ENCODE measurements at regions not wholly inside any gene's neighbourhood (a gene's known extent, or its start where the extent isn't known, plus 50 kb on each side); places are given as distances from the start of the nearest gene placed in this dataset.

DNA sequence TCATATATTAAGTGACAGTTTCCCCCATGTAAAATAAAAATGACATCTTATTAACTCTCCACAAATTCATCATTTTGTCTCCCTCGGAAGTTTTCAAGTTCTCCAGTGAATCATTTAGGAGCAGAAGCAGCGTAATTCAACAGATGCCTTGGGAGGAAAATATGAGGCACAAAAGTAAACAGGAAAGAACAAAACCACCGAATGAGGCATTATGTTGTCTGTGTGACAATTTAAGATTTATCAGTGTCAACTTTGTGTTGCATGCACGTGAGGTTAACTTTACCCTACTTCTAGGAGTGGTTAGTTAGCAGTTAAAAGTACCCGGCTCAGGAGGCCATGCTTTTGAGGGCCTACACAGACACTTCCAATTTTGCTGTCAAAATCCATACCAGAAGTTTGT lies 258.6 kb downstream of the IPO8 start:
- no peak for DNase-seq (ENCODE audit: low spot score)
- TF ChIP-seq, protein P1, sequence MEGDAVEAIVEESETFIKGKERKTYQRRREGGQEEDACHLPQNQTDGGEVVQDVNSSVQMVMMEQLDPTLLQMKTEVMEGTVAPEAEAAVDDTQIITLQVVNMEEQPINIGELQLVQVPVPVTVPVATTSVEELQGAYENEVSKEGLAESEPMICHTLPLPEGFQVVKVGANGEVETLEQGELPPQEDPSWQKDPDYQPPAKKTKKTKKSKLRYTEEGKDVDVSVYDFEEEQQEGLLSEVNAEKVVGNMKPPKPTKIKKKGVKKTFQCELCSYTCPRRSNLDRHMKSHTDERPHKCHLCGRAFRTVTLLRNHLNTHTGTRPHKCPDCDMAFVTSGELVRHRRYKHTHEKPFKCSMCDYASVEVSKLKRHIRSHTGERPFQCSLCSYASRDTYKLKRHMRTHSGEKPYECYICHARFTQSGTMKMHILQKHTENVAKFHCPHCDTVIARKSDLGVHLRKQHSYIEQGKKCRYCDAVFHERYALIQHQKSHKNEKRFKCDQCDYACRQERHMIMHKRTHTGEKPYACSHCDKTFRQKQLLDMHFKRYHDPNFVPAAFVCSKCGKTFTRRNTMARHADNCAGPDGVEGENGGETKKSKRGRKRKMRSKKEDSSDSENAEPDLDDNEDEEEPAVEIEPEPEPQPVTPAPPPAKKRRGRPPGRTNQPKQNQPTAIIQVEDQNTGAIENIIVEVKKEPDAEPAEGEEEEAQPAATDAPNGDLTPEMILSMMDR (IDR thresholded peaks at IDR 0.05; ENCODE audit: extremely low read depth, insufficient read depth, missing control alignments): no peak
- in situ Hi-C loops (cut with MboI; ENCODE audit: low pct_unique_long_range_greater_than_20kb, low sequenced_read_pairs, unreplicated experiment): no loop called here

DNA sequence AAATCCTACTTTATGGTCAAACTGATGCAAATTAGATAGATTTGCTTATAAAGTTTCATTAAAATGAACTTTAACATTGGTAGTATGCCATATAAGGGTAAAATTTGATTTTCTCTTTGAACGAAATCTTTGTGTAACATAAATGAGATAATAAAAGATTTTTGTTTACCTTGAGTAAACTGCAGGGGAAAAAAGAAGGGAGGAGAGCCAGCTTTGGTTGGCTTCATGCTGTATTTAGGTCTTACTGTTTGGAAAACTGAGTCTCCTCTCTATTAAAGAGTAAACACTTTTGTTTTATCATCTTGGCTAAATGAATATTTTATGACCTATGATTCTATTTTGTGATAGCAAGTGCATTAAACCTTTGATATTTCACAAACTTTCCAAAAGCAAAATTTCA lies 267.6 kb downstream of the IPO8 start:
- in situ Hi-C loops (cut with MboI; ENCODE audit: low pct_unique_long_range_greater_than_20kb, low sequenced_read_pairs, unreplicated experiment): no loop called here

DNA sequence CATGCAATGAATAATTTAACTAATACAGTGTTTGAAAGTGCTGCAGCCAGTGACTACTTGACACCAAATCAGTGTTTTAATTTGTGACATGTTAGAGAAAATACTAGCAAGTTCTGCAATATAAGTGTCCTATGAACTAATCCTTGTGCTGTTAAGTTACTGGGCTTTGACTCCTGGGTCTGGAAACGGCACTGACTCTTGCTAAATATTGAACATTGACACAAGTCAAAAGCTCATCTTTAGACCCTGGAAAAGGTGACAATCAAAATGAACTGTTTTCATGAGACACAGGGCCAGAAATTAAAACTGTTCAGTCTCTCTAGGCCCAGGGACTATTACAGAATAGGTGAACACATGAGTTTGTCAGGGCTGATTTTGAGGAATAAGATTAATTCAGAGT lies 268.1 kb downstream of the IPO8 start:
- DNase-seq (ENCODE audit: low spot score): no peak
- in situ Hi-C loops (cut with MboI; ENCODE audit: low pct_unique_long_range_greater_than_20kb, low sequenced_read_pairs, unreplicated experiment): no loop called here

More for the DNA sequence above, 267.6 kb downstream of the IPO8 start:
- TF ChIP-seq, protein P1 (IDR thresholded peaks at IDR 0.05; ENCODE audit: extremely low read depth, insufficient read depth, missing control alignments): no peak
- no peak for DNase-seq (ENCODE audit: low spot score)

DNA sequence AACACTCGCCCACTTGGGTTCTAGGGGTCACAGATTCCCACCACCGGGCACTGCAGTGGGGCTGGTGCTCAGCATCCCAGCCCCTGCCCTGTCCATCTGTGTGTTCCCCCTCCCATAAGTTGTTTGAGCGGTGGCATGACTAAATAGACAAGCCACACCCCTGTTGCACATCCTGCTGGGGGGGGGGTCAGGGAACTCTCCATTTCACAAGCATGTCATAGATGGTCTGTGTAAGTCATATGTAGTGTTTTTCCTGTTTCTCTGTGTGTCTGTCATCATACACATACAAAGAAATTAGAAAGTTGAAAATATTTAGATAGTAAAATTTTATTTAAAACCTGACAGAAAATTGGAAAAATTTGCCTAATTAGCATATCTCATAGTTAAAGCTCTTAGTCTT lies 270.2 kb downstream of the IPO8 start:
- DNase-seq (ENCODE audit: low spot score): no peak
- in situ Hi-C loops (cut with MboI; ENCODE audit: low pct_unique_long_range_greater_than_20kb, low sequenced_read_pairs, unreplicated experiment): no loop called here
- TF ChIP-seq, protein P1 (IDR thresholded peaks at IDR 0.05; ENCODE audit: extremely low read depth, insufficient read depth, missing control alignments): no peak

More for the DNA sequence above, 268.1 kb downstream of the IPO8 start:
- TF ChIP-seq, protein P1 (IDR thresholded peaks at IDR 0.05; ENCODE audit: extremely low read depth, insufficient read depth, missing control alignments): no peak

DNA sequence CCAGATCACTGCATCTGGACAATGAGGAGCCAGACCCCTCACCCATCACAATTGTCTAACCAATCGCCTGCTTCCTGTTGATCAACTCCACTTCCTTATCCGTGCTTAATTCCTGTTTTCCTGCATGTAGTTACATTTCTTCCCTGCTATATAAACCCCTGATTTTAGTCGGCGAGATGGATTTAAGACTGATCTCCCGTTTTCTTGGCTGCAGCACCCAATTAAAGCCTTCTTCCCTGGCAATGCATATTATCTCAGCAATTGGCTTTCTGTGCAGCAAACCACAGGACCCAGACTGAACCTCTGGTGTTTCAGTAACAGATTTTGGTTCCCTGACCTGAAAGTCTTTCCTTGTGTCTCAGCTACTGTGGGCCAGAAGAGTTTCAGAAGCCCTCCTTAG lies 272.3 kb downstream of the IPO8 start:
- in situ Hi-C loops (cut with MboI; ENCODE audit: low pct_unique_long_range_greater_than_20kb, low sequenced_read_pairs, unreplicated experiment): no loop called here
- no peak for DNase-seq (ENCODE audit: low spot score)
- TF ChIP-seq, protein P1 (IDR thresholded peaks at IDR 0.05; ENCODE audit: extremely low read depth, insufficient read depth, missing control alignments): no peak

DNA sequence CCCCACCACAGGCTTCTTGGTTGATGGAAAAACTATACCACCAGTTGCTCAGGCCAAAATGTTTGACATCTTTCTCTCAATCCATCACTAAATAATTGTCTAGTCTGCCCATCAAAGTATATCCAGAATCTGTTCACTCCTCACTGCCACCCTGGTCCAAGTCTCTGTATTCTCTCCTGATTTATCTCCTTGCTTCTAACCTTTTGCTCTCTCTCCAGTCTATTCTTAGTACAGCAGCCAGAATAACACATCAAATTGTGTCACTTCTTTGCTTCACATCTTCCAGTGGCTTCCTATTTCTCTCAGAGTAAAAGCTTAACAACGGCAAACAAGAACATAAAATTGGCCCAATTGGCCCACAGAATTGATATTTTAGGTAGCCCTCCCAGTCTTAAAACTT lies 272.8 kb downstream of the IPO8 start:
- DNase-seq (ENCODE audit: low spot score): no peak
- TF ChIP-seq, protein P1 (IDR thresholded peaks at IDR 0.05; ENCODE audit: extremely low read depth, insufficient read depth, missing control alignments): no peak
- in situ Hi-C loops (cut with MboI; ENCODE audit: low pct_unique_long_range_greater_than_20kb, low sequenced_read_pairs, unreplicated experiment): no loop called here

DNA sequence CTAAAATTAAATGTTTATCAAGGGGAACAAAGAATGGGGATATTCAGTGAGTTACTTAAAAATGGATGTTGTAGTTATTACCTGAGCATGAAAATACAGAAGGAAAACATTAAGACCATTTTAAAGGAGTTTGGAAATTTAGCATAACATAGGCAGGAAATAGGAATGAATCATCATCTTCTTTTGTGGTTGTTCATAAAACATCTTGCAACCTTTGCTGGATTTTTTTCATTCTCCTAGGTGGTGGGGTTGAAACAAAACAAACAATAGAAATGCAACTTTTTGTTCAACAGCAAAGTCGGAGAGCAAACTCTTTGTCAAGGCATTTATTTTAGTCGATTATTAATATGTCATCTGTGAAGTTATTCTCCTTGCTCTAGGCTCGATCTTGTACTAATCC lies 275.1 kb downstream of the IPO8 start:
- in situ Hi-C loops (cut with MboI; ENCODE audit: low pct_unique_long_range_greater_than_20kb, low sequenced_read_pairs, unreplicated experiment): no loop called here
- DNase-seq (ENCODE audit: low spot score): no peak
- TF ChIP-seq, protein P1 (IDR thresholded peaks at IDR 0.05; ENCODE audit: extremely low read depth, insufficient read depth, missing control alignments): no peak

All from GM13977 (cell line).